PFSK-1 (cell line): ENCODE measurements at regions not wholly inside any gene's neighbourhood (a gene's known extent, or its start where the extent isn't known, plus 50 kb on each side); places are given as distances from the start of the nearest gene placed in this dataset.
A peak's percentile ranks its signal among the peaks of the same experiment; 100 is the strongest.

Experiments used
- FOXP2 ChIP-seq: optimal IDR thresholded peaks from 2 replicates; pipeline ENCODE3; 2011; ENCODE audit warnings: borderline replicate concordance, control low read depth, inconsistent platforms; ENCODE audit not compliant: insufficient read depth; ENCODE audit errors: extremely low read length, extremely low read depth
- POLR2AphosphoS5 ChIP-seq: IDR thresholded peaks from 2 replicates; pipeline ENCODE4 v1.6.1; 2012; ENCODE audit warnings: low read depth, mild to moderate bottlenecking, control low read depth, low read length, moderate library complexity
- REST ChIP-seq, 2 experiments: IDR thresholded peaks; 2 replicates each; pipeline versions ENCODE4 v1.6.1 to v1.8.0; 2011 to 2012; ENCODE audit warnings: low read depth in 2 of 2, low read length in 2 of 2, control low read depth in 1 of 2, inconsistent platforms in 1 of 2, mild to moderate bottlenecking in 1 of 2, moderate library complexity in 1 of 2; ENCODE audit not compliant: insufficient read depth in 1 of 2
- SIN3A ChIP-seq: IDR thresholded peaks from 2 replicates; pipeline ENCODE4 v1.6.1; 2012; ENCODE audit warnings: mild to moderate bottlenecking, low read length, moderate library complexity, borderline replicate concordance; ENCODE audit not compliant: insufficient read depth
- TAF1 ChIP-seq: IDR thresholded peaks from 2 replicates; pipeline ENCODE4 v1.6.1; 2012; ENCODE audit warnings: low read length, control low read depth, borderline replicate concordance; ENCODE audit not compliant: insufficient read depth

GRCh38 chr3:64956711-64957325 lies 269.0 kb upstream of the ADAMTS9 start:
- no peak for TF ChIP-seq FOXP2
- no peak for TF ChIP-seq REST (IDR thresholded peaks at IDR 0.05; ENCODE audit: insufficient read depth in 1 of 2, low read depth in 2 of 2, low read length in 2 of 2)
- TF ChIP-seq SIN3A, result no peak
- TF ChIP-seq TAF1, result no peak
- no peak for TF ChIP-seq POLR2AphosphoS5

GRCh38 chr3:64954995-64955636 lies 267.3 kb upstream of the ADAMTS9 start:
- TF ChIP-seq POLR2AphosphoS5, result peak; percentile 38; the same call in 1 of the 2 replicates
- no peak for TF ChIP-seq REST (IDR thresholded peaks at IDR 0.05; ENCODE audit: insufficient read depth in 1 of 2, low read depth in 2 of 2, low read length in 2 of 2)

GRCh38 chr3:64945171-64945729 lies 257.4 kb upstream of the ADAMTS9 start:
- TF ChIP-seq SIN3A, result no peak

- TF ChIP-seq REST (IDR thresholded peaks at IDR 0.05; ENCODE audit: insufficient read depth in 1 of 2, low read depth in 2 of 2, low read length in 2 of 2), result no peak
- no peak for TF ChIP-seq FOXP2
- TF ChIP-seq TAF1, result no peak
- TF ChIP-seq POLR2AphosphoS5, result no peak
- TF ChIP-seq SIN3A, result no peak
Observed at GRCh38 chr3:64943866-64944265, 256.1 kb upstream of the ADAMTS9 start.

GRCh38 chr3:64940596-64941348 lies 253.0 kb upstream of the ADAMTS9 start:
- no peak for TF ChIP-seq REST (IDR thresholded peaks at IDR 0.05; ENCODE audit: insufficient read depth in 1 of 2, low read depth in 2 of 2, low read length in 2 of 2)
- TF ChIP-seq FOXP2, result no peak
- TF ChIP-seq POLR2AphosphoS5, result no peak
- no peak for TF ChIP-seq SIN3A
- TF ChIP-seq TAF1, result no peak
